HEK293 (cell line): ENCODE measurements at regions not wholly inside any gene's neighbourhood (a gene's known extent, or its start where the extent isn't known, plus 50 kb on each side); places are given as distances from the start of the nearest gene placed in this dataset.

ENCODE experiments used
- KLF16 ChIP-seq: fragments of 450-650 bp; formaldehyde crosslinking; IDR thresholded peaks from 2 replicates; pipeline ENCODE4 v1.5.1; 2017; ENCODE audit warnings: missing biosample characterization, missing genetic modification characterization
- TCF7L2 ChIP-seq: IDR thresholded peaks from 2 replicates; pipeline ENCODE4 v1.6.1; 2011; ENCODE audit warnings: low read depth, mild to moderate bottlenecking, inconsistent platforms, low read length, moderate library complexity, borderline replicate concordance
- ZFP3 ChIP-seq: fragments of 450-650 bp; formaldehyde crosslinking; IDR thresholded peaks from 2 replicates; pipeline ENCODE4 v1.5.1; 2016; ENCODE audit warnings: low read depth, missing biosample characterization, missing genetic modification characterization
- ZNF114 ChIP-seq: fragments of 450-650 bp; formaldehyde crosslinking; IDR thresholded peaks from 2 replicates; pipeline ENCODE4 v1.5.0; 2017; ENCODE audit warnings: missing biosample characterization, missing genetic modification characterization
- ZNF140 ChIP-seq: fragments of 450-650 bp; formaldehyde crosslinking; IDR thresholded peaks from 2 replicates; pipeline ENCODE4 v1.5.1; 2016; ENCODE audit warnings: missing biosample characterization, missing genetic modification characterization
- ZNF324 ChIP-seq: fragments of 450-650 bp; formaldehyde crosslinking; IDR thresholded peaks from 2 replicates; pipeline ENCODE4 v1.5.1; 2016; ENCODE audit warnings: missing biosample characterization, missing genetic modification characterization
- TF ChIP-seq, protein P1 (sequence below): fragments of 450-650 bp; formaldehyde crosslinking; IDR thresholded peaks from 2 replicates; pipeline ENCODE4 v1.5.1; 2016; ENCODE audit warnings: missing biosample characterization, missing genetic modification characterization
- TF ChIP-seq, protein P2 (sequence below): fragments of 450-650 bp; formaldehyde crosslinking; IDR thresholded peaks from 2 replicates; pipeline ENCODE4 v1.5.1; 2016; ENCODE audit warnings: missing biosample characterization, missing genetic modification characterization

DNA sequence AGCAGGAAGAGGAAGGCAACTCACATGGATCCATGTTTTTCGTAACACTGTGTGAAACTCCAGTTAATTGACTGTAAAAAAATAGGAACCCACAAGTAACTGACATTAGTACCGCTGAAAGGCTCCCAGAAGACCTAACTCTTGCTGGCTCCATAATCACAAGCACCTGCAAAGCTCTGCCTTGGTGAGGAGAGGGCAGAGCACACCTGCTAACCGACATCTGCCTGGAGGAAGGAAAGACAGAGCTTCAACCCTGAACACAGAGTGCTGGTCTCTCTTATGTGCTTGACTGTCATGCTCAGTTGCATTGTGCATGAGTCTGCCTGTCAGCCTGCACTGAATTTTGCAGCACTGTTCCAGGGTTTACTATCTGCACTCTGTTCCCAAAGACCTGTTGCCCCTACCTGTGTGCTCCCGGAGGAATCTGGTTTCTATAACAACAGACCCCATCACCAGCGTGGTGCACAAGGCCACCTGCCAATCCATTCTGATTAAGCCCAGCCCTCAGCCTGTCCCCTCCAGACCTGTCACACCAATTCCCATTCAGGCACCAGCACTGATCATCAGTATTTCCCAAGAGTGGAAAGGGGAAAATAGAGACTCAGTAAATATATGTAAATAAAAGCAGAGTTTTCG is 63.1 kb upstream of the ANKRD1 start:
- TF ChIP-seq KLF16 (tag by site-specific recombination) (no peak), ZFP3 (tag by site-specific recombination) (no peak), ZNF324 (tag by site-specific recombination) (no peak), ZNF140 (no peak), TCF7L2 (no peak), ZNF114 (tag by site-specific recombination) (no peak)
- TF ChIP-seq, protein P1, sequence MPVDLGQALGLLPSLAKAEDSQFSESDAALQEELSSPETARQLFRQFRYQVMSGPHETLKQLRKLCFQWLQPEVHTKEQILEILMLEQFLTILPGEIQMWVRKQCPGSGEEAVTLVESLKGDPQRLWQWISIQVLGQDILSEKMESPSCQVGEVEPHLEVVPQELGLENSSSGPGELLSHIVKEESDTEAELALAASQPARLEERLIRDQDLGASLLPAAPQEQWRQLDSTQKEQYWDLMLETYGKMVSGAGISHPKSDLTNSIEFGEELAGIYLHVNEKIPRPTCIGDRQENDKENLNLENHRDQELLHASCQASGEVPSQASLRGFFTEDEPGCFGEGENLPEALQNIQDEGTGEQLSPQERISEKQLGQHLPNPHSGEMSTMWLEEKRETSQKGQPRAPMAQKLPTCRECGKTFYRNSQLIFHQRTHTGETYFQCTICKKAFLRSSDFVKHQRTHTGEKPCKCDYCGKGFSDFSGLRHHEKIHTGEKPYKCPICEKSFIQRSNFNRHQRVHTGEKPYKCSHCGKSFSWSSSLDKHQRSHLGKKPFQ (tag by site-specific recombination), result no peak
- TF ChIP-seq, protein P2, sequence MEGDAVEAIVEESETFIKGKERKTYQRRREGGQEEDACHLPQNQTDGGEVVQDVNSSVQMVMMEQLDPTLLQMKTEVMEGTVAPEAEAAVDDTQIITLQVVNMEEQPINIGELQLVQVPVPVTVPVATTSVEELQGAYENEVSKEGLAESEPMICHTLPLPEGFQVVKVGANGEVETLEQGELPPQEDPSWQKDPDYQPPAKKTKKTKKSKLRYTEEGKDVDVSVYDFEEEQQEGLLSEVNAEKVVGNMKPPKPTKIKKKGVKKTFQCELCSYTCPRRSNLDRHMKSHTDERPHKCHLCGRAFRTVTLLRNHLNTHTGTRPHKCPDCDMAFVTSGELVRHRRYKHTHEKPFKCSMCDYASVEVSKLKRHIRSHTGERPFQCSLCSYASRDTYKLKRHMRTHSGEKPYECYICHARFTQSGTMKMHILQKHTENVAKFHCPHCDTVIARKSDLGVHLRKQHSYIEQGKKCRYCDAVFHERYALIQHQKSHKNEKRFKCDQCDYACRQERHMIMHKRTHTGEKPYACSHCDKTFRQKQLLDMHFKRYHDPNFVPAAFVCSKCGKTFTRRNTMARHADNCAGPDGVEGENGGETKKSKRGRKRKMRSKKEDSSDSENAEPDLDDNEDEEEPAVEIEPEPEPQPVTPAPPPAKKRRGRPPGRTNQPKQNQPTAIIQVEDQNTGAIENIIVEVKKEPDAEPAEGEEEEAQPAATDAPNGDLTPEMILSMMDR (tag by site-specific recombination), result no peak
